ENCODE measurements at regions not wholly inside any gene's neighbourhood (a gene's known extent, or its start where the extent isn't known, plus 50 kb on each side); places are given as distances from the start of the nearest gene placed in this dataset.

DNA sequence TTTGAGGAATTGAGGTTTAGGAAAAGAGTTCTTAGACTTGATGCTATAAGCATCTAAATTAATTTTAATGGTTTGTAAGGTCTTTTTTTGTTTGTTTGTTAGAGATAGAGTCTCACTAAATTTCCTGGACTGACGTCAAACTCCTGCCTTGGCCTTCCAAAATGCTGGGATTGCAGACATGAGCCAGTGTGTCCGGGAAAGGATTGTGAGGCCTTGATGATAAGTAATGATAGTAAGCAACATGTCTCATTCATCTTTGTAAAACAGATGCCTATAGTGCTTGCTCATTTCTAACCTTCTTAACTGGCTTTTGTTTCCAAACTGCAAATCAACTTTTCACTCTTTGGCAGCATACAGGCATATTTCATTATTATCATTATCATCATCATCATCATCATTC is 176.0 kb upstream of the KCND2 start:
- Mint-ChIP-seq H3K4me3 (no peak overlapping the region), H3K9me3 (peaks cover 5% of the 10 kb centered on the region), H3K4me1 (ENCODE audit: low read depth) (no peaks in the 10 kb centered on the region), H3K36me3 (ENCODE audit: insufficient read depth) (no peaks in the 10 kb centered on the region), H3K27me3 (ENCODE audit: low read depth) (no peaks in the 10 kb centered on the region)
- DNase-seq (no peak), ATAC-seq (no peak)

DNA sequence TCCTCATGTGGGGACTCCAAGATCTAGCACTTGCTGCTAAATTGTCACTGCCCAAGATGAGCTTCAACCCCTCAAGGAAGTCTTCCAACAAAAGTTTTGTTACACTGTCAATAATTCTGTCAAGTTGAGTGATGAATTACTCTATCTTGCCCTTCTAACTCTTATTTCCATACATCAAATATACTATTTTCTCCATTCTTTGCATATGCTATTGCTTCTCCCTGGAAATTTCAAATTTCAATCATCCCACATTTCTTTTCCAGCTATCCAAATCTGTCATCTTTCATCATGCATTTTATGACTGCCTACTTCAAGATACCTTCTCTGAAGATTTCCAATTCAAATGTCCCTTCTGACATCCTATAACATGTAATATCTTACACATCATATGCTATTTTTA is 175.2 kb upstream of the KCND2 start:
- Mint-ChIP-seq H3K36me3 (ENCODE audit: insufficient read depth) (no peaks in the 10 kb centered on the region), H3K27me3 (ENCODE audit: low read depth) (no peaks in the 10 kb centered on the region), H3K9me3 (peaks cover 5% of the 10 kb centered on the region), H3K4me3 (no peak overlapping the region), H3K4me1 (ENCODE audit: low read depth) (no peaks in the 10 kb centered on the region)
- ATAC-seq (no peak), DNase-seq (no peak)

DNA sequence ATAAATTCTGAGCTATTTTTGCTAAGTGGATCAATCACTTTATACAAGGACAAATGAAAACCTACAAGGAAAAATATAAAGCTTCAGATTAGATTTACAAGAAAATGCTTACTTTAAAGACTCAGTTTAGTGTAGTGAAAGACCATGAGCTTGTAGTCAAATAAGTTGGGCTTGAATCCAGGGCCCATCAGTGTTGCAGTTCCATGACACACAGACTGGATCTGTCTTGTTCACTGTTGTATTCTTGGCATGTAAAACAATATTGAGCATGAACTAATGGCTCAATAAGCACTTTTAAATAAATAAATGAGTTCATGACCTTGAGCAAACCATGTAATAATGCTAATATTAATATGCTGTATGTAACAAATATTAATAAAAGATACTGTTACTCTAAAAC is 164.6 kb upstream of the KCND2 start:
- Mint-ChIP-seq H3K36me3 (ENCODE audit: insufficient read depth) (no peaks in the 10 kb centered on the region), H3K4me3 (no peak overlapping the region), H3K27me3 (ENCODE audit: low read depth) (no peaks in the 10 kb centered on the region), H3K9me3 (peaks cover 26% of the 10 kb centered on the region), H3K4me1 (ENCODE audit: low read depth) (no peaks in the 10 kb centered on the region)
- ATAC-seq (no peak), DNase-seq (no peak)

DNA sequence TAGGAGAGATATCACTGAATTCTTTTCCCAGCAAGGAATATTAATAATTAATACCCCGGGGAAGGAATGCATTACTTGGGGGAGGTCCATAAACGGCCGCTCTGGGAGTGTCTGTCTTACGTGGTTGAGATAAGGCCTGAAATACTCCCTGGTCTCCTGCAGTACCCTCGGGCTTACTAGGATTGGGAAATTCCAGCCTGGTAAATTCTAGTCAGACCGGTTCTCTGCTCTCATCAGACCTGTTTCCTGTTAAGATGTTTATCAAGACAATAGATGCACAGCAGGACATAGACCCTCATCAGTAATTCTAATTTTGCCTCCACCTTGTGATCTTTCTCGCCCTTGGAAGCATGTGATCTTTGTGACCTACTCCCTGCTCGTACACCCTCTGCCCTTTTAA is 162.8 kb upstream of the KCND2 start:
- H3K27me3 Mint-ChIP-seq (ENCODE audit: low read depth), result no peaks in the 10 kb centered on the region
- no peaks in the 10 kb centered on the region for H3K4me1 Mint-ChIP-seq (ENCODE audit: low read depth)
- H3K4me3 Mint-ChIP-seq, result no peak overlapping the region
- H3K9me3 Mint-ChIP-seq, result peaks cover 23% of the 10 kb centered on the region
- no peaks in the 10 kb centered on the region for H3K36me3 Mint-ChIP-seq (ENCODE audit: insufficient read depth)
- DNase-seq (no peak), ATAC-seq (no peak)

DNA sequence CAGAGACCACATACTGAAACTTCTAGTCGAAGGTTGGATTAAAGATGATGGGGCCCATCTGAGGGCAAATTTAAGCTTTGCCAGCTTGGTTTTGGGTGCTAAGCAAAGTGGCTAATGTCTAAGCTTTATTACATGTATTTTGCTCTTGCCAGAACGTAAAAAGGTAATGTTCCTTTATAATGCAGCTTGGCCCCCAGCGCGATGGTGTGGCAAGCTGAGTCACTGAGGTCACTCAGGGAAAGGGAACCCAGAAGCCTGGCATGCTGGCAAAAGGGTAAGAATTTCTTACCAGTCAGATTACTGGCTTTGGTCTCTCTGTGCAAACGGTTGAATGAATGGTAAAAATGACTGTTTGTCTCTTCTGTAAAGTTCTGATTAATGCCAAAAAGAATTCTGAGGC is 158.3 kb upstream of the KCND2 start:
- ATAC-seq (no peak), DNase-seq (no peak)
- H3K27me3 Mint-ChIP-seq (ENCODE audit: low read depth), result no peaks in the 10 kb centered on the region
- peaks cover 26% of the 10 kb centered on the region for H3K9me3 Mint-ChIP-seq
- H3K36me3 Mint-ChIP-seq (ENCODE audit: insufficient read depth), result no peaks in the 10 kb centered on the region
- no peaks in the 10 kb centered on the region for H3K4me1 Mint-ChIP-seq (ENCODE audit: low read depth)
- H3K4me3 Mint-ChIP-seq, result no peak overlapping the region

DNA sequence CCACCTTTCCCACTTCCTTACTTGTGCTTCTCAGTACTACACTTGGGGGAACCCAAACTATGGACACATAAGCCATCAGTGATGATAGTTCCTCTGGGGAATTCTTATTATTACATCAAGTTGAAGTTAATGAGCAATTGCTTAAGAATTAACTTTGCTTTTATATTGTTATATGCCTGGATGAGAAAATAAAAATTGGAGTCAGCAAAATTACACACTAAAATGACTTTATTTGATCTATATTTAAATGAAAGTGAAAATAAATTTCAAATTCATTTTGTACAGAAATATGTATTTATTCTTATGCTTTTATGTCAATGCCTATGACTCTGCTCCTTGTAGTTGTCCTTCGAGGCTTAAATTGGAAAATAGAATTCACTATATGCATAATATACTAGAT is 149.4 kb upstream of the KCND2 start:
- Mint-ChIP-seq H3K36me3 (ENCODE audit: insufficient read depth) (no peaks in the 10 kb centered on the region), H3K4me3 (no peak overlapping the region), H3K4me1 (ENCODE audit: low read depth) (no peaks in the 10 kb centered on the region), H3K9me3 (peaks cover 7% of the 10 kb centered on the region), H3K27me3 (ENCODE audit: low read depth) (no peaks in the 10 kb centered on the region)
- ATAC-seq (no peak), DNase-seq (no peak)

DNA sequence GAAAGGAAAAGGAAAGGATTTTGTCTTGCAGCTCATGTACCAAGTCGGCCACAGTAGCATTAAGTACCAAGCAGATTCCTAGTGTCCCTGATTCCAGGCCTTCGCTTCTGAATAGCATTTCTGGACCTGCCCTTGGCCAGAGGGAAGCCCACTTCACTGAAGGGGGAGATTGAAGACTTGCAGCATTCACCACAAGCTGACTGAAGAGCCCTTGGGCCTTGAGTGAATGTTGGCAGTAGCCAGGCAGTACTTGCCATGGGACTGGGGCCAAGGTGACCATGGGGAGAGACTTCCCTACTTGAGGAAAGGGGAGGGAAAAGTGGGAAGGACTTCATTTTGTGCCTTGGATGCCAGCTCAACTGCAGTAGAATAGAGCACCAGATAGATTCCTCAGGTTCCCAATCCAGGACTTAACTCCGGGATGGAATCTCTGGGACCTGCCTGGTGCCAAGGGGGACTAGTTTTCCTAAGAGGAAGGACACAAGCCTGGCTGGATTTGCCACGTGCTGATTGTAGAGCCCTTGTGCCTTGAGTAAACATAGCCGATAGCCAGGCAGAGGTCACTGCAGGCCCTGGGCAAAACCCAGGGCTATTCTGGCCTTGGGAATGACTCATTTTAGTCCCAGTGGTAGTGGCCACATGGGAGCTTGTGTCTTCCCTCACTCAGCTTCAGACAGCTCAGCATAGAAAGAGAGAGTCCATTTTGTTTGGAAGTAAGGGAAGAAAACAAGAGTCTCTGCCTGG is 141.7 kb upstream of the KCND2 start:
- peaks cover 26% of the 10 kb centered on the region for H3K9me3 Mint-ChIP-seq
- no peaks in the 10 kb centered on the region for H3K4me1 Mint-ChIP-seq (ENCODE audit: low read depth)
- ATAC-seq (no peak), DNase-seq (no peak)
- no peaks in the 10 kb centered on the region for H3K27me3 Mint-ChIP-seq (ENCODE audit: low read depth)
- H3K4me3 Mint-ChIP-seq, result no peak overlapping the region
- H3K36me3 Mint-ChIP-seq (ENCODE audit: insufficient read depth), result no peaks in the 10 kb centered on the region

DNA sequence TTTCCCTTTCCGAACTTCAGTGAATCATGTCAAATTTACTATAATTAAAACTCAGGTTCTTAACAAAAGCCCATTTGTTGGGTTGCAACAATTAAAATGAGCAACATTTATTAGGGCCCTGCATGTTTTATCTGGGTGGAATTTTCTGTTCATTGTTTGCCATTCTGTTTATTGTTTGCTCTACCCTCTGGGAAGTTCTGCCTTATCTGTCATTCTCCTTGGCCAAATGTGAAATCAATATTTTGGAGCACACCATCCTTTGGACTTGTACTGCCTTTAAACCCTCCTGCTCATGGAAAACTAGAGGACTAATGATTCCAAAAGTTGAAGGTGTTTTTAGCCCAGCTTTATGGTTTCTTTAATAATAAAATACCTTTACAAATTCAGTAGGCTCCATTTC is 134.5 kb upstream of the KCND2 start:
- Mint-ChIP-seq H3K9me3 (peaks cover 17% of the 10 kb centered on the region), H3K36me3 (ENCODE audit: insufficient read depth) (no peaks in the 10 kb centered on the region), H3K4me1 (ENCODE audit: low read depth) (no peaks in the 10 kb centered on the region), H3K27me3 (ENCODE audit: low read depth) (no peaks in the 10 kb centered on the region), H3K4me3 (no peak overlapping the region)
- DNase-seq (no peak), ATAC-seq (no peak)

DNA sequence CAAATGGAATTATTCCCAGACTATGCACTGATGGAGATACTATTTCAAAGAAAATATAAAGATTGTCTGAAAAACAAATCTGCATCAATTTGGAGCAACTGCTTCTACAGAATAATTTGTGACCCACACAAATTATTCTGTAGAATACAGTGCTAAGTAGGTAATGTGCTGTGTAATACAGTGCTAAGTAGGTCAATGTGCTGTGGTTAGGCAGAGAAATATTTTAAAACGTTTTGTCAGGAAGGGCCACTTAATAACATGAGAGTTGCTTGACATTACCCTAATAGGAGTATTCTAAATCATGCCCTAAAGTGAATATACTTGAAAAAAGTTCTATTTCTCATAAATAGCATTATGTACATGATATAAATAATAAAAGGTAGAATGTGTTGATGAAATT is 116.5 kb upstream of the KCND2 start:
- H3K27me3 Mint-ChIP-seq (ENCODE audit: low read depth), result no peaks in the 10 kb centered on the region
- H3K4me1 Mint-ChIP-seq (ENCODE audit: low read depth), result no peaks in the 10 kb centered on the region
- DNase-seq, result no peak

DNA sequence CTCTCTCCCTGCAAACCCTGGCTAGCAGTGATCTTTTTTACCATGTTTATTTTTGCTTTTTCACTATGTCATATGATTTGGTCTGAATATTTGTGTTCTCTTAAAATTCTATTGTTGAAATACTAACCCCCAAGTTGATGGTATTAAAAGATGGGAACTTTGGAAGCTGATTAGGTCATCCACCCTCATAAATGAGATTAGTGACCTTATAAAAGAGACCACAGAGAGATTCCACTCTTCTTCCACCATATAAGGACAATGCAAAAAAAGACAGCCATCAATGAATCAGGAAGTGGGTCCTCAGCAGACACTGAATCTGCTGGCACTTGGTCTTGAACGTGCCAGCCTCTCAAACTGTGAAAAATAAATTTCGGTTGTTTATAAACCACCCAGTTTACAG is 112.8 kb upstream of the KCND2 start:
- no peak for DNase-seq
- no peak for ATAC-seq
- Mint-ChIP-seq H3K27me3 (ENCODE audit: low read depth) (no peaks in the 10 kb centered on the region), H3K9me3 (peaks cover 11% of the 10 kb centered on the region), H3K36me3 (ENCODE audit: insufficient read depth) (no peaks in the 10 kb centered on the region), H3K4me3 (no peak overlapping the region), H3K4me1 (ENCODE audit: low read depth) (no peaks in the 10 kb centered on the region)

More for the DNA sequence above, 116.5 kb upstream of the KCND2 start:
- no peak for ATAC-seq
- no peaks in the 10 kb centered on the region for H3K36me3 Mint-ChIP-seq (ENCODE audit: insufficient read depth)
- H3K9me3 Mint-ChIP-seq, result peaks cover 6% of the 10 kb centered on the region
- H3K4me3 Mint-ChIP-seq, result no peak overlapping the region

DNA sequence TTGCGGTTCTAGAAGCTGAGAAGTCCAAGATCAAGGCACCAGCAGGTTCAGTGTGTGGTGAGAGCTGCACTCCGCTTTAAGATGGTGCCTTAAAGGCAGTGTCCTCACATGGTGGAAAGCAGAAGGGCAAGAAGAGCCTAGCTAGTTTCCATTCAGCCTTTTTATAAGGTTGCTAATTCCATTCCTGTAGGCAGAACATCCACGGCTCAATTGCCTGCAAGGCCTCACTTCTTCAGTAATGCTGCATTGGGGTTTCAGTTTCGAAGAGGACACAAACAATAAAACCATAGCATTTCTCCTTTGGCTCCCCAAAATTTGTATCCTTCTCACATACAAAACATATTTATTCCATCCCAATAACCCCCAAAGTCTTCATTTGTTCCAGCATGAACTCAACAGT is 109.5 kb upstream of the KCND2 start:
- no peak for ATAC-seq
- DNase-seq, result no peak
- Mint-ChIP-seq H3K27me3 (ENCODE audit: low read depth) (no peaks in the 10 kb centered on the region), H3K4me1 (ENCODE audit: low read depth) (no peaks in the 10 kb centered on the region), H3K36me3 (ENCODE audit: insufficient read depth) (no peaks in the 10 kb centered on the region), H3K9me3 (peaks cover 15% of the 10 kb centered on the region), H3K4me3 (no peak overlapping the region)

DNA sequence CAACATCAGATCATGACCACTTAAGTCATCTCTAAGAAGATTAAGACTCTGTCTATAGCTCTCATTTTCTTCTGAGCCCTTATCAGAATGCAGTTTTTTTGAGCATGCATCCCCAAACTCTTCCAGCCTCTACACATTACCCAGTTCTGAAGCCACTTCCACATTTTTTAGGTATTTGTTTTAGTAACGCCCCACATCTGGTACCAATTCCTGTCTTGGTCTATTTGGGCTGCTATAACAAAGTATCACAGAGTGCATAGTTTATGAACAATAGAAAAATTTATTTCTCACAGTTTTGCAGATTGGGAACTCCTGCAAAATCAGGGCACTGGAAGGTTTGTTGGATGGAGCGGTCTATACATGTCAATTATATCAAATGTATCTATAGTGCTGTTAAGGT is 107.7 kb upstream of the KCND2 start:
- ATAC-seq, result no peak
- Mint-ChIP-seq H3K4me1 (ENCODE audit: low read depth) (no peaks in the 10 kb centered on the region), H3K9me3 (peaks cover 15% of the 10 kb centered on the region), H3K4me3 (no peak overlapping the region), H3K27me3 (ENCODE audit: low read depth) (no peaks in the 10 kb centered on the region), H3K36me3 (ENCODE audit: insufficient read depth) (no peaks in the 10 kb centered on the region)
- DNase-seq, result no peak

DNA sequence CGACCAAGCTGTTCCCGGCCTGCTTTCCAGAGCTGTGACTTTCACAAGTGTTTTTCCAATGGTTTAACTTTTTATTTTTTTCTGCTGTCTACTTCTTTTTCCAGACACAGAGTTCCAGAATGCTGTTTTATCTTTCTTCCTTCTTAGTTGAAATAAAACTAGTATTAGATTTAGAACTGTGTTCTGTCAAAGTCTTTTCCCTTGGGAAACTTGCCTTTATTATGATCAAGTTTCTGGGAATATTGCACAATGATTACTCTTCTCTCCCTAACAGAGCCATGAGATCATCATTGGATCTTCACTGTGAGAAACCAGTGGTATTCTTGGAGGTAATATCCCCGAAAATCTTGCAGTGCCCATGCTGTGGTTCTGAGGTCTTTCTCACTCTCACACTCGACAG is 104.9 kb upstream of the KCND2 start:
- Mint-ChIP-seq H3K4me1 (ENCODE audit: low read depth) (no peaks in the 10 kb centered on the region), H3K4me3 (no peak overlapping the region), H3K36me3 (ENCODE audit: insufficient read depth) (no peaks in the 10 kb centered on the region), H3K9me3 (peaks cover 8% of the 10 kb centered on the region), H3K27me3 (ENCODE audit: low read depth) (no peaks in the 10 kb centered on the region)
- DNase-seq (no peak), ATAC-seq (no peak)

DNA sequence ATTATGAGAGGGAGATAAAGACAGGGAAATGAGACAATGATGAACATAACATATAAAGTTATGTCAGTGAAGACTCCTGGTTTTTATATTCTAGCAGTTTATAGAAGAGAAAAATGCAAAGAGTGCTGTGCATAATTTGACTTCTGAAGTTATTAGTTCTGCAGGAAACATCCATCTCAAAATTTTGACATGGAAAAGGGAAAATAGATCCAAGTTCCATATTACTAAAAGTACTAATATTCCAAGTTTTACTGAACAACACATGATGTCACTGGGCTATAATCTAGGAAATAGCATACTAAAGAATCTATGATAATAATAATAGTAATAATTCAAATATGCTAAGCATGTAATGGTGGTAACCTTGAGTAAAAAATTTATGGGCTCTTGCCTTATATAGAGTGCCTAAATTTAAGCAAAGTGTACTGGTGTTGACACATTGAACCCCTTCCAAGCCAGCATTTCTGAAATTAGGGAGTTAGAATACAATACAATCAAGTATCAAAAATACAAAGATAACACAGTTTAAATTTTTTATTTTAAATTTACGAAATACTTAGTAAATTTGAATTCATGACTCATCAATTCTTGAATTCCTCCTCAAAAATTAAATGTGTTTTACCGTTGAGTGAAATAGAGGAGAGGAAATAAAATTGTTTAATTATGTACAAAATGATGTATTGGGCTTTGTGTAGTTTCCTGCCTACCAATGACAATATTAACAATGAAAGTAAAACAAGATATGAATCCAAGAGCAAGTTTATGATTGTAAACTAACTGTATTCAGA is 102.8 kb upstream of the KCND2 start:
- no peak for ATAC-seq
- no peaks in the 10 kb centered on the region for H3K4me1 Mint-ChIP-seq (ENCODE audit: low read depth)
- DNase-seq, result no peak
- H3K9me3 Mint-ChIP-seq, result peaks cover 8% of the 10 kb centered on the region
- H3K4me3 Mint-ChIP-seq, result no peak overlapping the region
- H3K36me3 Mint-ChIP-seq (ENCODE audit: insufficient read depth), result no peaks in the 10 kb centered on the region
- H3K27me3 Mint-ChIP-seq (ENCODE audit: low read depth), result no peaks in the 10 kb centered on the region

DNA sequence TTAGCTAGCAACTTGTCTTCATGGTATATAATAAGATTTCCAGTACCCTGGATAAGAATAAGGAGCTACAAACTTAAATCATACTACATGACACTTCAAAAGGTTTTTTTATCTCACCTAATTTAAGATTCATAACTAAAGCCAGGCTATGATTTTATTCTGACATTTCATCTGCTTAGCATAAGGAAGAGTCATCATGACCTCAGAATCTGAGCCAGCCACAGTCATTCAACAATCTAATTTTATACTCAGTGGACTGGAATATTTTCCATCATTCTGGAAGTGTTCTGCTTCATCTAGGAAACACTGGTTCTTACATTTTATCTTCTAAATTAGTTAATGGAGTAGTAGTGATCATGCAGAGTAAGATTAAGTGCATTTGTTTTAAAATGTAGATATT is 102.1 kb upstream of the KCND2 start:
- Mint-ChIP-seq H3K36me3 (ENCODE audit: insufficient read depth) (no peaks in the 10 kb centered on the region), H3K4me1 (ENCODE audit: low read depth) (no peaks in the 10 kb centered on the region), H3K27me3 (ENCODE audit: low read depth) (no peaks in the 10 kb centered on the region), H3K9me3 (peaks cover 5% of the 10 kb centered on the region), H3K4me3 (no peak overlapping the region)
- ATAC-seq (no peak), DNase-seq (no peak)
